ENCODE measurements at regions not wholly inside any gene's neighbourhood (a gene's known extent, or its start where the extent isn't known, plus 50 kb on each side); places are given as distances from the start of the nearest gene placed in this dataset.

DNA sequence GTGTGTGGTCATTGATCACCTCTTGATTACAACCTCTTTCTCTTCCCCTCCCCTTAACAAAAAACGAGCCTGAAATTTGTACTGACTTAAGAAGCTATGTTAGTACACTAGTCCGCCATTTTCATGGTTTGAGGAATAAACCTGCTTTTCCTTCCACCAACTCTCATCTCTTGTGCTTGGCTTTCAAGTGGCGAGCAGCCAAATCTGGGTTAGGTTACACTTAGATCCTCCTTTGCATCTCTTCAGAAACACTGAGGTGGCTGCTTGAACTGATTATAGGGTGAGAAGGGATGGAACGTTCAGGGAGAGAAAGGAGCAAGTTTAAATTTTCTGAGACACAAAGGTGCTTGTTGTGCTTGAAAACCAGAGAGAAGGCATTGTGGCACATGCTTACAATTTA lies 2171.4 kb downstream of the LRRC4C start:
- TF ChIP-seq, protein P1, sequence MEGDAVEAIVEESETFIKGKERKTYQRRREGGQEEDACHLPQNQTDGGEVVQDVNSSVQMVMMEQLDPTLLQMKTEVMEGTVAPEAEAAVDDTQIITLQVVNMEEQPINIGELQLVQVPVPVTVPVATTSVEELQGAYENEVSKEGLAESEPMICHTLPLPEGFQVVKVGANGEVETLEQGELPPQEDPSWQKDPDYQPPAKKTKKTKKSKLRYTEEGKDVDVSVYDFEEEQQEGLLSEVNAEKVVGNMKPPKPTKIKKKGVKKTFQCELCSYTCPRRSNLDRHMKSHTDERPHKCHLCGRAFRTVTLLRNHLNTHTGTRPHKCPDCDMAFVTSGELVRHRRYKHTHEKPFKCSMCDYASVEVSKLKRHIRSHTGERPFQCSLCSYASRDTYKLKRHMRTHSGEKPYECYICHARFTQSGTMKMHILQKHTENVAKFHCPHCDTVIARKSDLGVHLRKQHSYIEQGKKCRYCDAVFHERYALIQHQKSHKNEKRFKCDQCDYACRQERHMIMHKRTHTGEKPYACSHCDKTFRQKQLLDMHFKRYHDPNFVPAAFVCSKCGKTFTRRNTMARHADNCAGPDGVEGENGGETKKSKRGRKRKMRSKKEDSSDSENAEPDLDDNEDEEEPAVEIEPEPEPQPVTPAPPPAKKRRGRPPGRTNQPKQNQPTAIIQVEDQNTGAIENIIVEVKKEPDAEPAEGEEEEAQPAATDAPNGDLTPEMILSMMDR (IDR thresholded peaks at IDR 0.05) = no peak
- no peaks in the 10 kb centered on the region for H3K27me3 ChIP-seq (ENCODE audit: control insufficient read depth in 2 of 2, insufficient read depth in 2 of 2, low read length in 2 of 2)
- H3K9me3 ChIP-seq (replicated peaks in 1 of 2; ENCODE audit: control insufficient read depth in 1 of 2, insufficient read depth in 1 of 2, low read length in 2 of 2) = peaks cover 14 to 16% of the 10 kb centered on the region in 2 donors
- H3K4me1 Mint-ChIP-seq = no peaks in the 10 kb centered on the region
- H3K36me3 Mint-ChIP-seq = no peaks in the 10 kb centered on the region
- no peak overlapping the region for H3K27ac Mint-ChIP-seq
- no peaks in the 10 kb centered on the region for H3K4me1 ChIP-seq (ENCODE audit: control insufficient read depth in 1 of 2, insufficient read depth in 2 of 2, low read length in 2 of 2)
- no peak overlapping the region for H3K27ac ChIP-seq (ENCODE audit: low read depth in 1 of 2, low read length in 2 of 2)
- H3K79me2 ChIP-seq (ENCODE audit: insufficient read depth, low read length) = no peaks in the 10 kb centered on the region
- no peak for DNase-seq
- no peaks in the 10 kb centered on the region for H3K36me3 ChIP-seq (replicated peaks in 1 of 2; ENCODE audit: control insufficient read depth in 1 of 2, insufficient read depth in 2 of 2, low read length in 2 of 2)
- no peak overlapping the region for H3K4me3 ChIP-seq (replicated peaks in 1 of 3; ENCODE audit: low read depth in 2 of 3, low read length in 3 of 3)
- no peaks in the 10 kb centered on the region for H4K20me1 ChIP-seq (ENCODE audit: insufficient read depth, low read length)
- H2AFZ ChIP-seq (ENCODE audit: insufficient read depth, low read depth, low read length, poor library complexity, severe bottlenecking) = no peak overlapping the region
- H3K4me3 Mint-ChIP-seq = no peak overlapping the region
- no peak overlapping the region for H3K9ac ChIP-seq (ENCODE audit: insufficient read depth, low read length, poor library complexity, severe bottlenecking)
- H3K9me3 Mint-ChIP-seq = peaks cover 3 to 37% (median 7%) of the 10 kb centered on the region in 7 donors
- H3K27me3 Mint-ChIP-seq (ENCODE audit: low read depth in 3 of 3) = no peaks in the 10 kb centered on the region
- intact Hi-C loops (cut with micrococcal nuclease) = no loop called here
- no peak overlapping the region for H3K4me2 ChIP-seq (replicated peaks; ENCODE audit: extremely low read depth, low read length, poor library complexity, severe bottlenecking)
- 55% methylated on average over 2 of the region's 4 CpGs for WGBS (ENCODE audit: insufficient coverage)

GRCh38 chr11:39268176-39268690 lies 2191.2 kb downstream of the LRRC4C start:
- Histone ChIP-seq H2AFZ (ENCODE audit: insufficient read depth, low read depth, low read length, poor library complexity, severe bottlenecking) (no peak overlapping the region), H3K36me3 (replicated peaks in 1 of 2; ENCODE audit: control insufficient read depth in 1 of 2, insufficient read depth in 2 of 2, low read length in 2 of 2) (no peaks in the 10 kb centered on the region), H3K4me1 (ENCODE audit: control insufficient read depth in 1 of 2, insufficient read depth in 2 of 2, low read length in 2 of 2) (no peaks in the 10 kb centered on the region), H4K20me1 (ENCODE audit: insufficient read depth, low read length) (no peaks in the 10 kb centered on the region), H3K9me3 (replicated peaks in 1 of 2; ENCODE audit: control insufficient read depth in 1 of 2, insufficient read depth in 1 of 2, low read length in 2 of 2) (peaks cover 6 to 13% of the 10 kb centered on the region in 2 donors), H3K79me2 (ENCODE audit: insufficient read depth, low read length) (no peaks in the 10 kb centered on the region), H3K9ac (ENCODE audit: insufficient read depth, low read length, poor library complexity, severe bottlenecking) (no peak overlapping the region), H3K27ac (ENCODE audit: low read depth in 1 of 2, low read length in 2 of 2) (no peak overlapping the region), H3K4me2 (replicated peaks; ENCODE audit: extremely low read depth, low read length, poor library complexity, severe bottlenecking) (no peak overlapping the region), H3K27me3 (ENCODE audit: control insufficient read depth in 2 of 2, insufficient read depth in 2 of 2, low read length in 2 of 2) (no peaks in the 10 kb centered on the region), H3K4me3 (replicated peaks in 1 of 3; ENCODE audit: low read depth in 2 of 3, low read length in 3 of 3) (no peak overlapping the region)
- intact Hi-C loops (cut with micrococcal nuclease) = no loop called here
- Mint-ChIP-seq H3K27ac (no peak overlapping the region), H3K4me1 (no peaks in the 10 kb centered on the region), H3K4me3 (no peak overlapping the region), H3K36me3 (no peaks in the 10 kb centered on the region), H3K9me3 (peaks cover 0 to 14% (median 5%) of the 10 kb centered on the region in 7 donors), H3K27me3 (ENCODE audit: low read depth in 3 of 3) (peaks cover 0 to 1% (median under 1%) of the 10 kb centered on the region in 3 donors)
- WGBS (ENCODE audit: insufficient coverage) = no CpG with 5 or more reads among the region's 3 CpGs
- no peak for DNase-seq
- TF ChIP-seq, protein P1 (IDR thresholded peaks at IDR 0.05) = no peak
